H1 (cell line): ENCODE measurements at regions not wholly inside any gene's neighbourhood (a gene's known extent, or its start where the extent isn't known, plus 50 kb on each side); places are given as distances from the start of the nearest gene placed in this dataset.

ENCODE experiments used
- CHD2 ChIP-seq: IDR thresholded peaks from 2 replicates; pipeline ENCODE4 v1.6.1; 2012; ENCODE audit warnings: low read length, improper control_type of control experiment
- GABPA ChIP-seq: IDR thresholded peaks from 2 replicates; pipeline ENCODE4 v1.6.1; 2011; ENCODE audit warnings: mild to moderate bottlenecking, low read length, moderate library complexity, borderline replicate concordance; ENCODE audit not compliant: insufficient read depth
- JUN ChIP-seq: IDR thresholded peaks from 2 replicates; pipeline ENCODE4 v1.6.1; 2011; ENCODE audit warnings: low read depth, mild to moderate bottlenecking, improper control_type of control experiment, low read length
- MAFK ChIP-seq: IDR thresholded peaks from 2 replicates; pipeline ENCODE4 v1.6.1; 2012; ENCODE audit warnings: low read depth, mild to moderate bottlenecking, improper control_type of control experiment, low read length
- POLR2A ChIP-seq, 2 experiments: IDR thresholded peaks; 1 replicate in 1 of 2; 2 replicates in 1 of 2; pipeline ENCODE4 v1.6.1; 2011; ENCODE audit warnings: low read depth in 2 of 2, low read length in 2 of 2, mild to moderate bottlenecking in 2 of 2; ENCODE audit errors: control extremely low read depth in 1 of 2
- RFX5 ChIP-seq: IDR thresholded peaks from 2 replicates; pipeline ENCODE4 v1.6.1; 2011; ENCODE audit warnings: low read depth, low read length, improper control_type of control experiment, borderline replicate concordance
- RNF2 ChIP-seq: fragments of 200-900, 300-1000 bp; sonication (generic); IDR thresholded peaks from 2 replicates; pipeline ENCODE4 v1.7.1; 2016; ENCODE audit warnings: borderline replicate concordance, low read depth, mild to moderate bottlenecking, antibody characterized with exemption, low read length; ENCODE audit not compliant: poor library complexity, severe bottlenecking; ENCODE audit errors: missing control alignments
- SUZ12 ChIP-seq: fragments of 200-600 bp; sonication (generic); IDR thresholded peaks from 2 replicates; pipeline ENCODE4 v1.6.1; 2012; ENCODE audit warnings: mild to moderate bottlenecking, inconsistent platforms, low read length, moderate library complexity, mixed read lengths
- TF ChIP-seq, protein P1 (sequence below), 3 experiments: IDR thresholded peaks; 1 replicate in 2 of 3; 2 replicates in 1 of 3; pipeline versions ENCODE4 v1.5.1 to v1.6.1; 2011; ENCODE audit warnings: low read length in 3 of 3, mild to moderate bottlenecking in 3 of 3, inconsistent platforms in 2 of 3, low read depth in 1 of 3, moderate library complexity in 1 of 3; ENCODE audit not compliant: insufficient read depth in 1 of 3; ENCODE audit errors: control extremely low read depth in 1 of 3

DNA sequence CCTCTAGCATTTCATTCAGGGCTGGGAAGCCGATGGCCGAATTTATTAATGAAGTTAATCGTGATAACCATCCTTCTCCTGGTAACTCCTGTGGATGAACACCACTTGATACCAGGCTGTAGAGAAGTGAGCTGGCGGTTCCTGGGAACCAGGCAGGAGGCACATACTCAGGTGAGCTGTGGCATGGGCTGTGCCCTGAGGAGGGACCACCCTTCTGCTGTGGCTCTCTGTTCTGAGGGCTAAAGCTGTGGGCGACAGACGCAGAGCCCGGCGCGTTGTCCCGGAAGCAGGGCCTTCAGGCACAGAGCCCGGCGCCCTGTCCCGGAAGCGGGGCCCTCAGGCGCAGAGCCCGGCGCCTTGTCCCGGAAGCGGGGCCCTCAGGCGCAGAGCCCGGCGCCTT lies 462.3 kb upstream of the SALL3 start:
- TF ChIP-seq, protein P1, sequence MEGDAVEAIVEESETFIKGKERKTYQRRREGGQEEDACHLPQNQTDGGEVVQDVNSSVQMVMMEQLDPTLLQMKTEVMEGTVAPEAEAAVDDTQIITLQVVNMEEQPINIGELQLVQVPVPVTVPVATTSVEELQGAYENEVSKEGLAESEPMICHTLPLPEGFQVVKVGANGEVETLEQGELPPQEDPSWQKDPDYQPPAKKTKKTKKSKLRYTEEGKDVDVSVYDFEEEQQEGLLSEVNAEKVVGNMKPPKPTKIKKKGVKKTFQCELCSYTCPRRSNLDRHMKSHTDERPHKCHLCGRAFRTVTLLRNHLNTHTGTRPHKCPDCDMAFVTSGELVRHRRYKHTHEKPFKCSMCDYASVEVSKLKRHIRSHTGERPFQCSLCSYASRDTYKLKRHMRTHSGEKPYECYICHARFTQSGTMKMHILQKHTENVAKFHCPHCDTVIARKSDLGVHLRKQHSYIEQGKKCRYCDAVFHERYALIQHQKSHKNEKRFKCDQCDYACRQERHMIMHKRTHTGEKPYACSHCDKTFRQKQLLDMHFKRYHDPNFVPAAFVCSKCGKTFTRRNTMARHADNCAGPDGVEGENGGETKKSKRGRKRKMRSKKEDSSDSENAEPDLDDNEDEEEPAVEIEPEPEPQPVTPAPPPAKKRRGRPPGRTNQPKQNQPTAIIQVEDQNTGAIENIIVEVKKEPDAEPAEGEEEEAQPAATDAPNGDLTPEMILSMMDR (IDR thresholded peaks at IDR 0.05; ENCODE audit: control extremely low read depth in 1 of 3, insufficient read depth in 1 of 3, low read depth in 1 of 3, low read length in 3 of 3), result no peak
- TF ChIP-seq GABPA (no peak), MAFK (no peak), CHD2 (no peak), RFX5 (no peak), JUN (no peak), POLR2A (IDR thresholded peaks at IDR 0.05; ENCODE audit: control extremely low read depth in 1 of 2, low read depth in 2 of 2, low read length in 2 of 2) (no peak), SUZ12 (no peak), RNF2 (no peak)
